WI38 (cell line): ENCODE measurements at regions not wholly inside any gene's neighbourhood (a gene's known extent, or its start where the extent isn't known, plus 50 kb on each side); places are given as distances from the start of the nearest gene placed in this dataset.
"Not testable (repeated sequence)": the region's sequence is repeated elsewhere in the genome, so short reads cannot be mapped to it uniquely, and the experiment has no call there.

ENCODE experiments used
- H3K4me3 ChIP-seq: 2 replicates; pipeline ENCODE4 v1.5.1; 2011; ENCODE audit warnings: low read depth, mild to moderate bottlenecking, control low read depth, low read length
- TF ChIP-seq, protein P1 (sequence below): IDR thresholded peaks from 2 replicates; pipeline ENCODE4 v1.5.1; 2012; ENCODE audit warnings: low read depth, mild to moderate bottlenecking, control low read depth, low read length

GRCh38 chr2:121839584-121839983 is 84.1 kb downstream of the TSN start:
- TF ChIP-seq, protein P1, sequence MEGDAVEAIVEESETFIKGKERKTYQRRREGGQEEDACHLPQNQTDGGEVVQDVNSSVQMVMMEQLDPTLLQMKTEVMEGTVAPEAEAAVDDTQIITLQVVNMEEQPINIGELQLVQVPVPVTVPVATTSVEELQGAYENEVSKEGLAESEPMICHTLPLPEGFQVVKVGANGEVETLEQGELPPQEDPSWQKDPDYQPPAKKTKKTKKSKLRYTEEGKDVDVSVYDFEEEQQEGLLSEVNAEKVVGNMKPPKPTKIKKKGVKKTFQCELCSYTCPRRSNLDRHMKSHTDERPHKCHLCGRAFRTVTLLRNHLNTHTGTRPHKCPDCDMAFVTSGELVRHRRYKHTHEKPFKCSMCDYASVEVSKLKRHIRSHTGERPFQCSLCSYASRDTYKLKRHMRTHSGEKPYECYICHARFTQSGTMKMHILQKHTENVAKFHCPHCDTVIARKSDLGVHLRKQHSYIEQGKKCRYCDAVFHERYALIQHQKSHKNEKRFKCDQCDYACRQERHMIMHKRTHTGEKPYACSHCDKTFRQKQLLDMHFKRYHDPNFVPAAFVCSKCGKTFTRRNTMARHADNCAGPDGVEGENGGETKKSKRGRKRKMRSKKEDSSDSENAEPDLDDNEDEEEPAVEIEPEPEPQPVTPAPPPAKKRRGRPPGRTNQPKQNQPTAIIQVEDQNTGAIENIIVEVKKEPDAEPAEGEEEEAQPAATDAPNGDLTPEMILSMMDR, result no peak
- H3K4me3 ChIP-seq, result no peak overlapping the region

GRCh38 chr2:121849236-121849635 is 93.8 kb downstream of the TSN start:
- no peak overlapping the region for H3K4me3 ChIP-seq
- TF ChIP-seq, protein P1, result no peak

DNA sequence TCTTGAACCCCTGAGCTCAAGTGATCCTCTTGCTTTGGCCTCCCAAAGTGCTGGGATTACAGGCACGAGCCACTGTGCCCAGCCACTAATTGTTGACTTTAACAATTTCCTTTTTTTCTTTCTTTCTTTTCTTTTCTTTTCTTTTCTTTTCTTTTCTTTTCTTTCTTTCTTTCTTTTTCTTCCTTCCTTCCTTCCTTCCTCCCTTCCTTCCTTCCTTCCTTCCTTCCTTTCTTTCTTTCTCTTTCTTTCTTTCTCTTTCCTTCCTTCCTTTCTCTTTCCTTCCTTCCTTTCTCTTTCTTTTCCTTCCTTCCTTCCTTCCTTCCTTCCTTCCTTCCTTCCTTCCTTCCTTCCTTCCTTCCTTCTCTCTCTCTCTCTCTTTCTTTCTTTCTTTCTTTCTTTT is 97.7 kb downstream of the TSN start:
- H3K4me3 ChIP-seq, result not testable (repeated sequence)

- TF ChIP-seq, protein P1, result no peak
- no peak overlapping the region for H3K4me3 ChIP-seq
Observed at GRCh38 chr2:121855510-121855909, 100.1 kb downstream of the TSN start.

DNA sequence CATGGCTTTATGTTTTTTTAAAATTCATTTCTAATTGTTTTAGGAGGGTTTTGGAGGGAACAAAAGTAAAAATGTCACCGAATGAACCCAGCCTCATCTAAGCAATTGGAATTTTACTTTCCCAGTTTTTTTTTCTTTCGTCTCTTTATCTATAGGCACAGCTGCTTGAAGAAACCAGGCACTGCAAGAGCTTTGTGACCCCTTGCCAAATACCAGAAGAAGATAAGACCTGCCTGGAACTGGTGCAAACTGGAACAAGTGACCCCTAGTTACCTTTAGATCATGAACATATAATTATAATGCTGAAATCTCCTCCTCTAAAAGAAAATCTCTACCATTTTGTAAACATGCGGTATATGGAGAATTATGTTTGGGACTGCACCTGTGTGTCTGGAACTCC is 100.9 kb downstream of the TSN start:
- TF ChIP-seq, protein P1, result no peak
- no peak overlapping the region for H3K4me3 ChIP-seq

GRCh38 chr2:121858369-121858768 is 102.9 kb downstream of the TSN start:
- TF ChIP-seq, protein P1, result no peak
- H3K4me3 ChIP-seq, result no peak overlapping the region

DNA sequence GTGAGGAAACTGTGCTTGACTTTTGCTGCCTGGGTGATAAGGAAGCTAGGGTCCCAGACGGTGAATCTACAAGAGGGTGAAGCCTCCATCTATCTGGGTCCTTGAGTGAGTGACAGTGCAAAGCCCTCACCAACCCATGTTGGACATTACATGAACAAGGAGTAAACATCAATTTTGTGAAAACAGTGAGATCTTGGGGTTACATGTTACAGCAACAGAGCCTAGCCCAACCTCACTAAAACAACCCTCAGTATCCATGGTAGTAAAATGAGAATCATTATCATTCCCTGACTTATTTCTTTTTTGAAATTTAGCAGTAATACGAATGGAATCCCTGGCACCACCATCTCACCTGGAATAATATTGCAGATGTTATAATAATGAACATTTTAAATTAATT is 103.4 kb downstream of the TSN start:
- H3K4me3 ChIP-seq, result no peak overlapping the region
- TF ChIP-seq, protein P1, result no peak

GRCh38 chr2:121860033-121860757 is 104.7 kb downstream of the TSN start:
- no peak overlapping the region for H3K4me3 ChIP-seq
- TF ChIP-seq, protein P1, result no peak
